Right hindlimb (tissue), 1 donor: ENCODE measurements at regions not wholly inside any gene's neighbourhood (a gene's known extent, or its start where the extent isn't known, plus 50 kb on each side); places are given as distances from the start of the nearest gene placed in this dataset.
A peak's percentile ranks its signal among the peaks of the same experiment; 100 is the strongest.
"Not testable (repeated sequence)": the region's sequence is repeated elsewhere in the genome, so short reads cannot be mapped to it uniquely, and the experiment has no call there.

Experiments
- DNase-seq: peaks from one replicate; pipeline ENCODE4 v3.0.0-alpha.2; 2018

DNA sequence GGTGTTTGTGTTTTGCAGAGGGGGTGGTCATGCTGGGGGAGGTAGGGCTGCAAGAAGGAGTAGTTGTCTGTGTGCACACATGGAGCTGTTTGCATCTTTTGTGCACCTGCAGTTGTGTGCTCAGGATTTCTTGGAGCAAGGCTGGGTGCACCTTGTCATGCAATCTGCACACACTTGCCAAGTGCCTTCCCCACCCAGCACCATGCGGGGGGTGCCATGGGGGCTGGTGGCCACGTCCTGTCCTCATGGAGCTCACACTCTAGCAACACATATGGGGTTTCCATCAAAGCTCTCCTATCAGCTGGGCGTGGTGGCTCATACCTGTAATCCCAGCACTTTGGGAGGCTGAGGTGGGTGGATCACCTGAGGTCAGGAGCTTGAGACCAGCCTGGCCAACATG lies 111.6 kb downstream of the CRLF3 start:
- DNase-seq, result not testable (repeated sequence)

DNA sequence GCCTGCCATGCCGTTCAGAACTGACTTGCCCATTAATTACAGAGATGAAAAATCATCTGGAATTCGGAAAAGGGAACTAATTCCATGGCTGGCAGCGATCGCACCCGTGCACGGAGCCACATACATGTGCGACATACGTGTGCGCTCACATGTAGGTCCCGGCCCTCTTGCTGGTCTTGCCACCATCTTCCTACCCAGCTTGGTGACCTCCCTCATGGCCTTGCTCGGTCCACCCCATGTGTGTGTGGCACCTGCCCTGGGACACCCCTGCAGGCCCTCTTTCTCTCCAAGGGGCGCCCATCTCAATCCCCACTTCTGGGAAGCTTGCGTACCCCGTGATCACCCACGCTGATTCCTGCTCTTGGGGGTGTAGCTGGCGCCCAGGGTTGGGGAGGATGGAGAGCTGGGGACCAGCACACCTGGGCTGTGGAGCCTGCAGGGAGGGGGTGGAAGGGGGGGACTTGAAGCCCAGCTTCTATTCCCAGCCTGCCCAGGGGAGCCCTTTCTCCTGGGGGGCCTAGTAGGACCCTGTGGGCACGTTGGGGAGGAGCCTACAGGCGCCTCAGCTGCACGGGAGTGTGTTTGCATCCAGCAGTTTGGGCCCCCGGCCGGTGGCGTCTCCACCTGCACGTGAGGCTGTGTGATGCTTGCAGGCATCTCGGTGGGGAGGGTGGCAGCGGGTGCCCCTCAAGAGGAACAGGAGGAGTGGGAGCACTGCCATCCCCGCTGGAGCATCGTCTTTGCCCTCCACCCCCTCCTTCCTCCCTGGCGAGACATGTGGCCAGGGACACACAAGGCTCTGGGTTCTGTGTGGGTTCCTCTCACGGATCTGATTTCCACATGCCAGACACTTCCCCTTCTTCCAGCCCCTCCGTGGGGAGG lies 112.6 kb downstream of the CRLF3 start:
- not testable (repeated sequence) for DNase-seq

DNA sequence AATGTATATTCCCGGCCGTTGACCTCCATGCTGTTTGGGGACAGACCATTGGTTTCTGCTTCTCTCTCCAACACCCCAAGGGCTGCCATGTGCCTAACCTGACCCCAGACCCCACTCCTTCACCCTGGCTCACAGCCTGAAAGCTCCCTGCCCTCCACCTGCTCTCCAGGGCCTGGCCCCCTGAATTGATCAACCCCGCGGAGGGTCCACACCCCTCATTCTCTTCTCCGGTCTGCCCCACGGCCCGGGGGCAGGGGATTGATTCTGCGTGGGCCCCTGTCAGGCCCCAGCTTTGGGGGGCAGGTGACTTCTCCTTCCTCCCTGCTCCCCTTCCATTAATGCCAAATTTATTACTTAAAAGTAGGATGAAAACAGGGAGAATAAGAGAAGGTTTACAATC lies 113.3 kb downstream of the CRLF3 start:
- not testable (repeated sequence) for DNase-seq

DNA sequence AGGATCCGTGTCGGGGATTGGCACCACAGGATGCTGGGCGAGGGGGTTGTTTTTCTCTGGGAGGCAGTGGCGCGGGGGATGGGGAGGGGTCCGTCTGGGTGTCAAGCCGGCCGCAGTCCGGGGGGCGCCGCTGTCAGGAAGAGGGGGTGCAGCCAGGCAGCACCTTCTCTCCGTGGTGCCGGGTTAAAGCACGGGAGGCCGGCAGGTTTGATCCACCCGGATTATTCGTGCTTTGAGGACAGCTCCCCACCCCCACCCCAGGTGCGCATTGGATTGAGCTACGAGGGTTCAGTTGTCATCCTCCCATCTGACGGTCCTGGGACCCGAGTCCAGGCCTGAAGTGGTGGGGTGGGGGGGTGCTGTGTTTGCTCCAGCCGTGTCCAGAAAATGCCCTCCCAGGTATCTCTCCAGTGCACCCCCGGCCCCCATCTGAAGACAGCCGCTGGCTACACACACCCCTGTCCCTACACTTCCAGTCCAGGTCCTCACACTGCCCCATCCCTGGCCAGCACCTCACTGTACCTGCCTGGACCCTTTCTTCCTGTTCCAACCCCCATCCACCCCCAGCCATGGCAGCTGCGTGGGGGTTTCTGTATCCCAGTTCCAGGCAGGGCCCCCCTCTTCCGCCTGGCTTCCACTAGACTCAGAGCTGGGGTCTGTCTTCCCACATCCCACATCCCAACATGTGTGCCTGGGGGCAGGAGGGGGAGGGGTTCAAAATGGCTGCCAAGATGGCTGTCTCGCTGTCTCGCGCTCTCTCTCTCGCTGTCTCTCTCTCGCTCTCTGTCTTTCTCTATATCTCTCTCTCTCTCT lies 114.0 kb downstream of the CRLF3 start:
- not testable (repeated sequence) for DNase-seq

DNA sequence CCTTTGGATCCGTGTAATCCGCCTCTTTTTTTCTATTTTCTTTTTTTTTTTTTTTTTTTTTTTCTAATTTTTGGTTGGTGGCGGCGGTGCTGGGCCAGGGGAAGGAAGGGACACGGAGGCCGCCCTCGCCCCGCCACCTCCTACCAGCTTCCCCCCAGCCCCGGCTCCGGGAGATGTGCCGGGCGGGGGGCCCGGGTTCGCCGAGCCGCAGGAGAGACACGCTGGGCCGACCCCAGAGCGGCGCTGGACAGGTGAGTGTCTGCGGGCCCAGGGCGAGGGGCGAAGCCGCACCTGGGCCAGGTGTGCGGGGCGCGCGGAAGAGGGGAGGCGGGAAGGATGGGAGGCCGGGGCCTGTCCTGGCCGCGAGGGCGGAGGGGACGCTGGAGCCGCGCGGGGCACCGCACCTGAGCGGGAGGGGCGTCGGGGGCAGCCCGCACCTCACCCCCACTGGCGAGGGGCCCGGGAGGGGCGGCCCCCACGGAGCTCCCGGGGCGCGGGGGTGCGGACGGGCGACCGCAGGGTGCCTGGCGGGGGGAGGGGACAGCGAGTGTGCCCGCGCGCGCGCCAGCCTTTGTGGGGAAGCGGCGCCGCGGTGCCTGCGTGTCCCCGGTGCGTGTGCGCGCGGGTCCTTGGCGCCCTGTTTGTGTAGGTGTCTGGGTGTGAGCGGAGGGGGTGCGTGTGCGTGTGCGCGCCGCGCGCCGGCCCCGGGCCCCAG lies 114.8 kb downstream of the CRLF3 start:
- DNase-seq, result not testable (repeated sequence)

- peak; percentile 53 for DNase-seq
Observed at GRCh38 chr17:30709096-30709495, 115.4 kb downstream of the CRLF3 start.

GRCh38 chr17:30708241-30709078 lies 116.0 kb downstream of the CRLF3 start:
- peak; percentile 98 for DNase-seq

GRCh38 chr17:30707724-30708240 lies 116.7 kb downstream of the CRLF3 start:
- DNase-seq, result peak; percentile 87

DNA sequence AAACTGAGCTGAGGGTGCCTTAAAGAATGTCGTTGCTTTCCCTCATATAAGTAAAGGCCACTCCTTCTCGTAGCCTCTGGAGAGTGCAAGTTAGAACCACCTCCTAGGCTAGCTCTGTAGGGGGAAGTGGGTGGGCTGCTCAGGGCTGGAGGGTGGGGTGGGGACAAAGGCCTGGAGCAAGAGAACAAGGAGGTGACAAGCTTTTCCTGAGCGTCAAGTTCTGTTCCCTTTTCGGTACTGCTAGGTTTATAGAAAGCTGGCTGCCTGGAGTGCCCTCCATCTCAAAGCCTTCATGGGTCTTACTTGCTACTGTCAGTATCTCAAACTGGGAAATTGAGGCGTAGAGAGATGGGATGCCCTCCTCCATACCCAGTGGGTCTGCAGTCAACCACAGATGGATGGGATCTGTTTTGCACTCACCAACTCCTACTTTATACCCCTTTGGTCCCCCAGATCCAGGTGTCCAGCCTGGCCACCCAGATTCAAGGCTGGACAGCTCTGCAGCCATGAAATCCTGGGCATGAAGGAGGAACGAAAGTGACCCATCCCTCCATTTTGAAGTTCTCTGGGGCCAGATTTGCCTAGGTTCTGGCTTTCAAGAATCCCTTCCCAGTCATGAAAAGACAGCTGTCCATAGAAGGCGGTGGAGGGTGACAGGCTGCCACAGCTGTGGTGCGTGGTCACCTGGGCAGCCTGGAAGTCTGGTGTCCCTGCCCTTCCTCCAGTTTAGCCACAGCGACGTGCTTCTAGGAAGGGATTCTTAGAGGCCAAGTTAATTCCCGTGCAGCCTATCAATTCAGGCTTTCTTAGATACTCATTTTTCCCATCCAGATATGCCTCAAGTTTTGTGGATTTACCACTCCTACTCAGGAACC lies 117.8 kb downstream of the CRLF3 start:
- not testable (repeated sequence) for DNase-seq

GRCh38 chr17:30706004-30706403 lies 118.5 kb downstream of the CRLF3 start:
- not testable (repeated sequence) for DNase-seq

DNA sequence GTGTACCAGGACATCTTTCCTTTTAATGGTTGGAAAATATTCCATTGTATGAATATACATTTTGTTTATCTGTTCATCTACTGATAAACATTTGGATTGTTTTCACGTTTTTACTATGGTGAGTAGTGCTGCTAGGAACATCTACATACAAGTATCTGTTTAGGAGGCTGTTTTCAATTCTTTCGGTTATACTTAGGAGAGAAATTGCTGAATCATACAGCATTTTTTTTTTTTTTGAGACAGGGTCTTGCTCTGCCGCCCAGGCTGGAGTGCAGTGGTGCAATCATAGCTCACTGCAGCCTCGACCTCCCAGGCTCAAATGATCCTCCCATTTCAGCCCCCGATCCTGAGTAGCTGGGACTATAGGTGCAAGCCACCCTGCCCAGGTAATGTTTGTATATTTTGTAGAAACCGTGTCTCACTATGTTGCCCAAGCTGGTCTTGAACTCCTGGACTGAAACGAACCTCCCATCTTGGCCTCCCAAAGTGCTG lies 122.9 kb downstream of the CRLF3 start:
- DNase-seq, result no peak

DNA sequence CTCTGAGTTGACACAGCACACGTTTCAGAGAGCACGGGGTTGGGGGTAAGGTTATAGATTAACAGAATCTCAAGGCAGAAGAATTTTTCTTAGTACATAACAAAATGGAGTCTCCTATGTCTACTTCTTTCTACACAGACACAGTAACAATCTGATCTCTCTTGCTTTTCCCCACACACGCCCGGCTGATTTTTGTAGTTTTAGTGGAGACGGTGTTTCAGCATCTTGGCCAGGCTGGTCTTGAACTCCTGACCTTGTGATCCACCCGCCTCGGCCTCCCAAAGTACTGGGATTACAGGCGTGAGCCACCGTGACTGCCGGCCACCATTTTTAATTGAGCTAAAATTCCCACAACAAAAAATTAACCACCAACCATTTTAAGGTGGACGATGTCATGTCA lies 123.7 kb downstream of the CRLF3 start:
- DNase-seq, result not testable (repeated sequence)

- DNase-seq, result peak; percentile 66
Observed at GRCh38 chr17:30697619-30698460, 126.7 kb downstream of the CRLF3 start.

GRCh38 chr17:30696234-30696633 lies 128.3 kb downstream of the CRLF3 start:
- DNase-seq, result no peak

DNA sequence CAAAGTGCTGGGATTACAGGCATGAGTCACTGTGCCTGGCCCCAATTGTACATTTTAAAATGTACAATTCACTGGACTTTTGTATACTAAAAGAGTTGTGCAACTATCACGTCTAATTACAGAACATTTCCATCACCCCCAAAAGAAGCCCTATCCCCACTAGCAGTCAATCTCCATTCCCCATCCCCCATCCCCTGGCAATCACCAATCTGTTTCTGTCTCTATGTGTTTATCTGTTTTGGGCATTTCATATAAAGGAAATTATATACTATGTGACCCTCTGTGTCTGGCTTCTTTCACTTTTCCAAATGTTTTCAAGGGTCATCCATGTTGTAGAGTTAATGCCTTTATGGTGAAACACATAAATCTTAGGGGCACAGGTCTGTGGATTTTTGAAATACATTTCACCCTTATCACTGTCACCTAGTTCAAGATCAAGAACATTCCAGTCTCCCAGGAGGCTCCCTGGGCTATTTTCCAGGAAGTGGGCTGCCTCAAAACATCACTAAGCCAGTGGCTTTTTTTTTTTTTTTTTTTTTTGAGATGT lies 129.2 kb downstream of the CRLF3 start:
- not testable (repeated sequence) for DNase-seq

DNA sequence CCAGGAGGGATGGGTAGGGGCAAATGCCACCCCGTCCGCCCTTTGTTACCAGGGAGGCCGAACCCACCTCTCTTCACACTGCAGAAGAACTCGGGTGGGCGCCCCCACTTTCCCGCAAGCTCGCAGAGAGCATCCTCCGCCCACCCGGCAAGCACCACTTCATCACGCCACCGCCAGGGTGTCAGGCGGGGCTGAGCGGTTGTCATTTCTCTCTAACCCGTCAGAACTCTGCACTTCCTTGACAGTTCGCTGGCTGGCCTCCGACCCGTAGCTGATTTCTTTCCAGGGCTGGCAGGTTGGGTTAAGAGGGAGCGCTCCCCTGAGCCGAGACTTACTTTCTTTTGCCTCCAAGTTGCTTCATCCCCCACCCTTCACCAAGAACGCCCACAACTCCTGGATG lies 130.7 kb downstream of the CRLF3 start:
- DNase-seq, result not testable (repeated sequence)

DNA sequence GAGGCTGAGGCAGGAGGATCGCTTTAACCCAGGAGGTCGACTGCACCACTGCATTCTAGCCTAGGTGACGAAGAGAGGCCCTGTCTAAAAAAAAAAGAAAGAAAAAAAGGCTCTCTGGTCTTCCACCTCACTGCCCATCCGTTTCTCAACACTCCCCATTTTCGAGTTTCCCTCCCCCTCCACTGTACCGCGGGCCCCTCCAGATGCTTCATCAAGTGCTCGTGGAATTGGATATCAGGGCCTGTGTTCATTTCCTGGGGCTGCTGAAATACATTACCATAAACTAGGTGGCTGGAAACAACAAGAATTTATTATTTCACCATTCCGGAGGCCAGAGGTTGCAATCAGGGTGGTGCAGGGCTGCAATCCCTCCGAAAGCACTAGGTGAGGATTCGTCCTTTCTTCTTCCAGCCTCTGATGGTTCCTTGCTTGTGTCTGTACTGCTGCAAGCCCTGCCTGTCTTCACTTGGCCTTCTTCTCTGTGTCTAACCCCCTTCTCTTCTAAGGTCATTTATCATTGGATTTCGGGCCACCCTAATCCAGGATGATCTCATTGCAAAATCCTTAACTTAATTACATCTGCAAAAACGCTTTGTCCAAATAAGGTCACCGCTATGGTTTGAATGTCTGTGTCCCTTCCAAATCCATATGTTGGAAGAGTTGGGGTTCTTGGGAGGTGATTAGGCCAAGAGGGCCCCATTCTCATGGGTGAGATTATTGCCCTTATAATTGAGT lies 135.1 kb downstream of the CRLF3 start:
- not testable (repeated sequence) for DNase-seq
